Natural killer cell (primary cell): ENCODE measurements at regions not wholly inside any gene's neighbourhood (a gene's known extent, or its start where the extent isn't known, plus 50 kb on each side); places are given as distances from the start of the nearest gene placed in this dataset.

ENCODE experiments used
- ATAC-seq, 3 donors: fragments of 150-1000 bp in 2 of 3; fragments of 200-7000 bp in 1 of 3; cut with Tn5 transposase; 1 replicate in 1 of 3; 2 replicates in 2 of 3; pipeline ENCODE4 v1.10.0; 2021; ENCODE audit warnings: mild to moderate bottlenecking in 2 of 3, moderate library complexity in 2 of 3
- DNase-seq, 2 donors: peaks; one replicate each; pipeline versions ENCODE4 v3.0.0 to v3.0.0-alpha.2; 2013 to 2021; ENCODE audit warnings: mixed read lengths in 1 of 2
- H3K27ac ChIP-seq: one replicate; pipeline ENCODE4 v1.5.1; 2013; ENCODE audit warnings: mild to moderate bottlenecking, low read length
- H3K27me3 ChIP-seq: one replicate; pipeline ENCODE4 v1.6.1; 2013; ENCODE audit warnings: low read length; ENCODE audit not compliant: control insufficient read depth, insufficient read depth
- H3K36me3 ChIP-seq: one replicate; pipeline ENCODE4 v1.6.1; 2013; ENCODE audit warnings: low read length; ENCODE audit not compliant: control insufficient read depth, insufficient read depth
- H3K4me1 ChIP-seq: one replicate; pipeline ENCODE4 v1.6.1; 2013; ENCODE audit warnings: low read length; ENCODE audit not compliant: control insufficient read depth, insufficient read depth
- H3K4me3 ChIP-seq: one replicate; pipeline ENCODE4 v1.5.1; 2013; ENCODE audit warnings: low read length
- H3K9me3 ChIP-seq: one replicate; pipeline ENCODE4 v1.6.1; 2013; ENCODE audit warnings: low read length; ENCODE audit not compliant: control insufficient read depth, insufficient read depth
- H3K27ac Mint-ChIP-seq, 2 donors: one replicate each; pipeline ENCODE4 v1.8.0; 2022; ENCODE audit warnings: mild to moderate bottlenecking in 2 of 2, mixed read lengths in 2 of 2, moderate library complexity in 1 of 2
- H3K27me3 Mint-ChIP-seq, 2 donors: one replicate each; pipeline ENCODE4 v1.8.0; 2022; ENCODE audit warnings: low read depth in 2 of 2, mixed read lengths in 2 of 2
- H3K36me3 Mint-ChIP-seq: one replicate; pipeline ENCODE4 v1.8.0; 2022; ENCODE audit warnings: mixed read lengths
- H3K4me1 Mint-ChIP-seq, 2 donors: one replicate each; pipeline ENCODE4 v1.8.0; 2022; ENCODE audit warnings: mixed read lengths in 2 of 2
- H3K4me3 Mint-ChIP-seq: one replicate; pipeline ENCODE4 v1.8.0; 2022; ENCODE audit warnings: mild to moderate bottlenecking, moderate library complexity, mixed read lengths
- H3K9me3 Mint-ChIP-seq, 2 donors: one replicate each; pipeline ENCODE4 v1.8.0; 2022; ENCODE audit warnings: mixed read lengths in 2 of 2
- WGBS: methylation state at CpG from one replicate; pipeline ENCODE4 v1.1.7; 2013; ENCODE audit warnings: missing lambda C conversion rate; ENCODE audit not compliant: insufficient coverage; 5-methylcytosine and 5-hydroxymethylcytosine counted together
- intact Hi-C: fragments of 100-400 bp; cut with micrococcal nuclease; formaldehyde crosslinking; loops from one replicate; pipeline ENCODE4 v1.14.2; 2022
- TF ChIP-seq, protein P1 (sequence below): fragments of 200-600 bp; IDR thresholded peaks from one replicate; pipeline ENCODE4 v1.8.0; 2022; ENCODE audit warnings: antibody characterized with exemption

- Histone ChIP-seq H3K27me3 (no peaks in the 10 kb centered on the region), H3K4me1 (peaks cover 17% of the 10 kb centered on the region), H3K4me3 (no peak overlapping the region), H3K27ac (no peak overlapping the region), H3K36me3 (no peaks in the 10 kb centered on the region), H3K9me3 (no peaks in the 10 kb centered on the region)
- DNase-seq (peak; percentile 17 to 76), ATAC-seq (peak; percentile 66 to 80 (median 75))
- intact Hi-C loops: loop anchor here (1.0 to 10.0 kb wide), 3 partner anchors 382 to 737 kb away; no protein-coding TSS in a partner anchor
- TF ChIP-seq, protein P1, sequence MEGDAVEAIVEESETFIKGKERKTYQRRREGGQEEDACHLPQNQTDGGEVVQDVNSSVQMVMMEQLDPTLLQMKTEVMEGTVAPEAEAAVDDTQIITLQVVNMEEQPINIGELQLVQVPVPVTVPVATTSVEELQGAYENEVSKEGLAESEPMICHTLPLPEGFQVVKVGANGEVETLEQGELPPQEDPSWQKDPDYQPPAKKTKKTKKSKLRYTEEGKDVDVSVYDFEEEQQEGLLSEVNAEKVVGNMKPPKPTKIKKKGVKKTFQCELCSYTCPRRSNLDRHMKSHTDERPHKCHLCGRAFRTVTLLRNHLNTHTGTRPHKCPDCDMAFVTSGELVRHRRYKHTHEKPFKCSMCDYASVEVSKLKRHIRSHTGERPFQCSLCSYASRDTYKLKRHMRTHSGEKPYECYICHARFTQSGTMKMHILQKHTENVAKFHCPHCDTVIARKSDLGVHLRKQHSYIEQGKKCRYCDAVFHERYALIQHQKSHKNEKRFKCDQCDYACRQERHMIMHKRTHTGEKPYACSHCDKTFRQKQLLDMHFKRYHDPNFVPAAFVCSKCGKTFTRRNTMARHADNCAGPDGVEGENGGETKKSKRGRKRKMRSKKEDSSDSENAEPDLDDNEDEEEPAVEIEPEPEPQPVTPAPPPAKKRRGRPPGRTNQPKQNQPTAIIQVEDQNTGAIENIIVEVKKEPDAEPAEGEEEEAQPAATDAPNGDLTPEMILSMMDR: peak; percentile 88
- WGBS: 45% methylated on average over 9 of the region's 9 CpGs
- Mint-ChIP-seq H3K9me3 (no peaks in the 10 kb centered on the region), H3K27me3 (no peaks in the 10 kb centered on the region), H3K4me1 (no peaks in the 10 kb centered on the region), H3K27ac (no peak overlapping the region), H3K36me3 (no peaks in the 10 kb centered on the region), H3K4me3 (no peak overlapping the region)
These were observed 120.1 kb upstream of the MAX start for GRCh38 chr14:65222440-65222858.

DNA sequence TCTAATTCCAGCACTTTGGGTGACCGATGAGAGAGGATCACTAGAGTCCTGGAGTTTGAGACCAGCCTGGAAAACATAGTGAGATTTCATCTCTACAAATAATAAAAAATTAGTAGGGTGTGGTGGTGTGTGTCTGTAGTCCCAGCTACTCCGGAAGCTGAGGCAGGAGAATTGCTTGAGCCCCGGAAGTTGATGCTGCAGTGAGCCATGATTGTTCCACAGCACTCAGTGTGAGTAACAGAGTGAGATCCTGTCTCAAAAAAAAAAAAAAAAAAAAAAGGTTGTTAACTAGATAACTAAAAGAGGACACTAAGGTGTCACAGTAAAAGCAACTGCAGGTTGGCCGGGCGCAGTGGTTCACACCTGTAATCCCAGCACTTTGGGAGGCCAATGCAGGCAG lies 121.3 kb upstream of the MAX start:
- 92% methylated on average over 5 of the region's 5 CpGs for WGBS
- H3K9me3 ChIP-seq: no peaks in the 10 kb centered on the region
- no peaks in the 10 kb centered on the region for H3K36me3 ChIP-seq
- H3K4me3 Mint-ChIP-seq: no peak overlapping the region
- no peak overlapping the region for H3K27ac ChIP-seq
- intact Hi-C loops: loop anchor here (10.0 kb wide), 1 partner anchor 381 kb away; no protein-coding TSS in a partner anchor
- no peaks in the 10 kb centered on the region for H3K36me3 Mint-ChIP-seq
- peaks cover 17% of the 10 kb centered on the region for H3K4me1 ChIP-seq
- peaks cover 2 to 3% of the 10 kb centered on the region in 2 donors for H3K4me1 Mint-ChIP-seq
- TF ChIP-seq, protein P1: no peak
- DNase-seq (peak in 1 of 2 donors; percentile 41), ATAC-seq (no peak)
- H3K4me3 ChIP-seq: no peak overlapping the region
- H3K9me3 Mint-ChIP-seq: no peaks in the 10 kb centered on the region
- H3K27me3 Mint-ChIP-seq: no peaks in the 10 kb centered on the region
- H3K27ac Mint-ChIP-seq: no peak overlapping the region
- no peaks in the 10 kb centered on the region for H3K27me3 ChIP-seq

DNA sequence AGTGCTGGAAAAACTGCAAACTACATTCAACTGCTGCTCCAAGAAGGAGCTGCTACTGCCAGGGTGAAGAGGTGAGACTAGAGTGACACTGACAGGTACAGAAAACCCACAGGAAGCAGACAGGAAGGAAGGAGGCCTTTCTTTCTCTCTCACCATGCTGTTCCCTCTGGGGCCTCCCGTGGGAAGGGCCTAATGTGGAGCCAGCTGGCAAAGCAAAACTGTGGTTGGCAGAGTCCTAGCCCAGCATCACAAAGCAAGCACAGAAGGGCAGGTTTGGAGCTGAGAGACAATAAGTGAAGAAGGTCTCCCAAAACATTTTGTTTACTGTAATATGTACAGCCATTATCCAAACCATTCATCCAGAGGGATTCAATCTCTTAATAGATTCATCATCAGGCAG lies 122.5 kb upstream of the MAX start:
- intact Hi-C loops: loop anchor here (10.0 kb wide), 1 partner anchor 380 kb away; no protein-coding TSS in a partner anchor
- Mint-ChIP-seq H3K9me3 (no peaks in the 10 kb centered on the region), H3K27me3 (no peaks in the 10 kb centered on the region), H3K27ac (no peak overlapping the region), H3K4me1 (peaks cover 14% of the 10 kb centered on the region in 2 donors), H3K4me3 (no peak overlapping the region), H3K36me3 (no peaks in the 10 kb centered on the region)
- Histone ChIP-seq H3K9me3 (no peaks in the 10 kb centered on the region), H3K4me3 (no peak overlapping the region), H3K27me3 (no peaks in the 10 kb centered on the region), H3K4me1 (peaks cover 23% of the 10 kb centered on the region), H3K27ac (no peak overlapping the region), H3K36me3 (no peaks in the 10 kb centered on the region)
- WGBS: 0% methylated on average over 1 of the region's 1 CpG
- TF ChIP-seq, protein P1: no peak
- ATAC-seq (no peak), DNase-seq (peak in 1 of 2 donors; percentile 24)
